ENCODE measurements at regions not wholly inside any gene's neighbourhood (a gene's known extent, or its start where the extent isn't known, plus 50 kb on each side); places are given as distances from the start of the nearest gene placed in this dataset.
A peak's percentile ranks its signal among the peaks of the same experiment; 100 is the strongest.

DNA sequence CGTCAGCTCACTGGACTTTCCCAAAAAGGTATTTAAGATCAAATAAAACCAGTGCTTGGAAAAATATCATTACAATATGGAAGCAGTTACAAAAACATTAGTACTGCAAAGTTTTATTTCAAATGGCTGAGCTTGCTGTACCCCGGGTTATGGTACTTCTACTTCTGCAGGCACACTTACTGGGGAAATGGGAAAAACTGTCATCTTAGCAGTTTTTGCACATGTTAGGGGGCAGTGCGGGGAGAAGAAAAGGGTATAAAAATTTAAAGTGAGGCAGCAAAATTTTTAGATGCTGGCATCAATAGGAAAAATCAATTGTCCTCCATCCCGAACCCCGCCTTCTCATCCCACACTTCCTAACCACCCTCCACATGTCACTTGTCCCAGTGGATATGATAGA is 133.4 kb downstream of the ATG4C start:
- DNase-seq: no peak

DNA sequence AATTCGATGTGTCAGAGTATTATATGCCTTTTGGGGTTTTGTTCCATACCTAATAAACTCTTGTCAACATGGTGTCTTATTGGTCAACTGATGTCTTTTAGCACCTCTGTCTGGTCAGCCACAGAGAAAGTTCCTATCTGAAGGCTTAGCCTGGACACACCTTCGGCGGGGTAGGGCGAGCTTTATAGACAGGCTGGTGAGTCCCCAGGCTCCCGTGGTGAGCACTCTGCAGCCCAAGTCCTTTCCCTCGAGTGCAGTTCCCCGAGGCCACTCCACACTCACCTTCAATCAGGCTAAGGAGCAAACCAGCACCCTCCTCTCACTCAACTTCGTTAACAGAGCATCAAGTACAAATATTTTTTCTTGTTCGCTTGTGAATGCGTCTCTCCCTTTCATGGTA is 133.9 kb downstream of the ATG4C start:
- no peak for DNase-seq

DNA sequence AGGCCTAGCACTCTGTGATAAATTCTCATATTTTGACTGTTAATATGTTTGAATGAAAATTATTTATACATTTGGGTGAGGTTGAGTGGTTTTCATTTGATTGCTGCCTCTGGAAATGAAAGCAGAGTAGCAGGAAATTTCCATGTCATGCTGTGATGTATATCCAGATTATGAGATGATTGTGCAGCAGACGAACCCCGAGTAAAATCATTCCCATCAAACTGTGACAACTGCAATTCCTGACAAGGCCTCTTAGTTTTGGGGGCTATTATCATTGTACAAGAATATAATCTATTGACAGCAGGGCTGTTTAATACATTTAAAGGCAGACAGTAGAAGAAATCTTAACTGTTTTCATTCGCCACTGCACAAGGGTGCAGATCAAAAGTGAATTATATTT is 134.8 kb downstream of the ATG4C start:
- no peak for DNase-seq

DNA sequence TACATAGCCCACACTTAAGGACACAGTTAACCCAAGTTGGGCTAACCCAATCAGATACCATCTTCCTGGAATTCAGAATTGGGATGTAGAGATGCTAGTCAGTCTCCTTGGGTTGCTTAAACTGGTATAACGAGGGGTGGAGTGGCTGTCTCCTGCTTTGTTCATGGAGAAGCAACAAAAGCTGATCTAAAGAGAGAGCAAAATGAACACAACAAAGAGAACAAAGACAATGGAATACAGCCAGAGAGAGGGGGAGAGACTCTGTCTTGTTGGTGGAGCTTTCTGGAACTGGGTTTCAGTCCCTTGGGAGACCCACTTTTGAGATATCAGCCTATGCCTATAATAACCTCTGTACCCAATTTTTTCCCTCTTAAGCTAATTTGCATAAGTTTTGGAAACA is 138.1 kb downstream of the ATG4C start:
- no peak for DNase-seq

DNA sequence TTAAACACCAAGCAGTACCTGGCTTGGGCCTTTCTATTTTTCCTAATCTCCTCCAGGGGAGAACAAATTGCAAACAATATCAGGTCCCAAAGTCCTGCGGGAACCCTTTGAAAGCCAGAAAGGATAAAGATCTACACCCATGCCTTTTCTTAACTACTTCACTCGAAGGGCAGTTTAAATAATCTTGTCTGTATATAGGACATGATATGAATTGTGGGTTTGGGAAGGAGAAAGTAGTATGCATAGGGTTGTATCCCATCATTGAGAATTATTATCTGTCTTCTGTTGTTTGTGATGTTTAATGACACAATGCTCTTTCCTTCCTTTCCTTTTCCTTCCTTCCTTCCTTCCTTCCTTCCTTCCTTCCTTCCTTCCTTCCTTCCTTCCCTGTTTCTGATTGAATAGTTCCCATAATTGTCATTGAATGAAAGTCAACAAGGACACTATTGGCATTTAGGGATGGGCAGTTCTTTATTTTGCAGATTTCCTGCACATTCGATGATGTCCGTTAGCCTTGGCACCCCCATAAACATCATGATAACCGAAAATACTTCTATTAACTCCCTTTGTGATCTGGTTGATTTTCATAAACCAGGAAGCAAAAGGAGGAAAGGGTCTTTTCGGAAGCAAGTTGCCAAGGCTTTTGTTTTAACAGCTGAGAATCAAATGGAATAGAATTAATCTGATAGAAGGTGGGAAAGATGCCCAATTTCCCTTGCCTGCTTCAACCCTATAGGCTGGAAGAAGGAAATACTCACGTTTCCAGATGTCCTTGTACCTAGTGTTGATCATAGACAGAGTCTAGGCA is 141.3 kb downstream of the ATG4C start:
- DNase-seq: no peak

DNA sequence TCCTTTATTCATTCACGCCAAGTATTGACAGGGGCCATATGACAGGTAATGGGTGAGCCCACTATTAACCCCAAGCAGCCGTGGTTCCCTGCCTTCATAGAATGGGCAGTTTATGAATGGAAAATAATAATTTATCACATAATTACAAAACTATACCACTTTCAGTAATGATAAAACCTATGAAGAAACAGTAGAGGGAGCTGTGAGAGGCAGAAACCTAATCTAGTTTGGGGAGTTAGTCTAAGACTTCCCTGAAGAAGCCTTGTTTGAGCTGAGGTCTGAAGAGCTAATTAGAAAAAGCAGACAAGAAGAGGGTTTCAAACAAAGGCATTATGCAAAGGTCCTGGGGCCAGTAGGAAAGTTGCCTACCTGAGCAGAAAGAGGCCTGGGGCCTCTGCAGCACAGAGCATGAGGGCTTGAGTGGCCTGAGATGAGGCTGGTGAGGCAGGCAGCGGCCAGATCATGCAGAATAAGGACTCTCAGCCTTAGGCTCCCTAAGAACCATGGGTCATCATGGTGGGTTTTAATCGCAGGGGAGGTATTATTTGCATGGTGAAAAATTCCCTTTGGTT is 142.8 kb downstream of the ATG4C start:
- DNase-seq: no peak

DNA sequence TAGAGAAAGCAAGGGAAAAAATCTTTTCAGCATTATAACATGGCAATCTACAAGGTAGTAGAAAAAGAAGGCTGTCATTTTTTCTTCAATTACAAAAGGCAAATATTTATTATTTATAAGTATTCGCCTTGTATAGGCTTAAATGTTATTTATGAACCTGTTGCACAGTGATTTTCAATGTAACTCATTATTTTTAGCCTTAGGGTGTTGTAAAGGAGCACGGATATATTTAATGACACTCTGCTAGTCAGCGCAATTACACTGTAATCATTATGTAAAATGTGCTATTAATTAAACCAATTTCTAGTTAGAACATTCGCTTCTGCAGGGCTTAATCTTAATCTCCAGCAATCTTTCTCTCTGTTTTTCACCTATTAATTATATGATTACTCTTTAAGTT is 145.0 kb downstream of the ATG4C start:
- DNase-seq: no peak

DNA sequence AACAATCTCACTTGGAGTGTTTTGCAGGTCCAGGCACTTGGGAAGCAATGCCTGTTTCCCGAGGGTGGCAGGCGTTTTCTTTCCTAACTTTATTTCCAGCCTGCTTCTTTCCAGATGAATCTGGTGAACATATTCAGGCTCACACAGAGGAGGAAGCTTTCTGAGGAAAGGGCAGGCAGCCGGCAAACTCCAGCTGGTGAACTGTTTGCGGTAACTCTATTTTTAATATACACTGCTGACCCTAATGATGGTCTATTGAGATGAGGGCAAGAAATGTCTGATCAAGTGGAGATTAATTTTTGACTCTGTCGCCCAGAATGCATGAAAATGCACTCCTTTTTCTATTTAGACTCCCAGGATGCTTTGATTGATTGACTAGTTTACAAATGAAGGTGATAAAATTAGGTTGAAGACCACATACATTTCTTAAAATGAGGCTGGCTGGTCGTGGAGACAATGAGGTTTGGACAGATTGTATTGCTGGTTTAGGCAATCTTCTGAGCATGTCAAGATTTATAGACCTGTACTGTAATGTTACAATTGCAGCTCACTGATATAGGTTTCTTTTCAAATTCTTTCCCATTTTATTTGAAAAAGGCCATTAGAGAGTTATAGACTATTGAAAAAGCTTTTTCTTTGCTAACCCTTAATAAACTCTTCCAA is 153.8 kb downstream of the ATG4C start:
- DNase-seq: no peak

DNA sequence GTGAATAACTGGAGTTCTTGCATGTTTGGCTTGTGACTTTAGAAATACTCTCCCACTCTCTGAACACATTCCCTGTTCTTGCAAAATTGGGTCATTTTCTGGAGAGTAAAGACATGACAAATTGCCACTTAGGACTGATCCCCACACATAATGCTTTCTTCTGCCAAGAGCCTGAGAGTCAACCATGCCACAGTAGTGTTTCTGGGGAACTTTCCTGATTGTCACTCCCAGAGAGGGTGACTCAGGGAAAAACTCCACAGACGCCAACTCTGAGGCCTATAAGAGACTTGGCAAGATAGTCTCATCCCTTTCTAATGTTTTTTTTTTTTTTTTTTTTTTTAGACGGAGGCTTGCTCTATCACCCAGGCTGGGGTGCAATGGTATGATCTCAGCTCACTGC is 157.8 kb downstream of the ATG4C start:
- no peak for DNase-seq

DNA sequence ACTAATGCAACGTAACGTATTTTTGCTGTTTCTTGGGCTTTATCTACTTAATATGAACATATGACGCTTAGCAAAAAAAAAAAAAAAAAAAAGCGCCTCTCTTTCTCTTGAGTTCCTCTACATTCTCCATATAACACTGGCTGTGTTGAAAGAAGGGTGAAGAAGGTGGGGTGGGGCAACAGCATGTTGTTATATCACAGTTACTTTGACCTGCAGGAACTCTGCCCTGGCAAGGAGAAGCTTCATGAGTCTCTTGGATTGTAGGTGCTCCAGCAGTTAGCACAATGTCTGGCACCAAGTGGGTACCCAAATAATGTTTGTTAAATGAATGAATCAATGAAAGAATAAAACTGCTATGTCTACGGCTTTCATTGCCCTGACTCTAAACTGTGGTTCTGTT is 162.6 kb downstream of the ATG4C start:
- DNase-seq: no peak

DNA sequence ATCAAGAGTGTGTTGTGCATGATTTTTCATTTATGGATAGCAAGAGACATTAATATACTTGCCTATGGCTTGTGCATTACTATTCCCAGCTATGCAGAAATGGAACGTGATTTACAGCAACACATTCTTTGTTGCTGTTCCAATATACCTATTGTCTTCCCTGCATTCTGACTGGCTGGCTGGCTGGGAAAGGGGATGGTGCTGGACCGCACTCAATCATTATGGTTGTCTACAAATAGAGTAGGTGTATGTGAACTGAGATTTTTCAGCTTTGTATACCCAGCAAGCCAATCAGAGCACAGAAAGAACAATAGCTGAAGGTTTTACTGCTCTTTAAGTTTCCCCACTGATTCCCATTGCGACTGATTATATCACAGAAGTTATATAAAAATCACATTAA is 167.5 kb downstream of the ATG4C start:
- no peak for DNase-seq

DNA sequence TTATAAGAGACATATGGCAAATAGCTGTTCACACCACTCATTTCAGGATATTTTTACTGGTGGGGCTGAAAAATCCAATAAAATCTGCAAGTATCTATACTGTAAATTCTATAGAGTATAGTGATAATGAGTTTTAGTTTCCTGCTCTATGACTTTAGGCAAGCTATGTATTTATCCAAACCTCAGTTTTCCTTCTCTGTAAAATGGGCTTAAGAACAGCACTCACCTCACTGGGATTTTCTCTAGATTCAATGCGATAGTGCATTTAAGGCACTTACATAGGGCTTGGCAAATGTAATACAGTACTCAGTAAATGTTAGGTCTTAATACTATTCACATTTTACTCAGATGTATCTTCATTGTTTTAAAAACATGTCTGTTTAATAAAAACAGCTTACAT is 168.7 kb downstream of the ATG4C start:
- DNase-seq: no peak

DNA sequence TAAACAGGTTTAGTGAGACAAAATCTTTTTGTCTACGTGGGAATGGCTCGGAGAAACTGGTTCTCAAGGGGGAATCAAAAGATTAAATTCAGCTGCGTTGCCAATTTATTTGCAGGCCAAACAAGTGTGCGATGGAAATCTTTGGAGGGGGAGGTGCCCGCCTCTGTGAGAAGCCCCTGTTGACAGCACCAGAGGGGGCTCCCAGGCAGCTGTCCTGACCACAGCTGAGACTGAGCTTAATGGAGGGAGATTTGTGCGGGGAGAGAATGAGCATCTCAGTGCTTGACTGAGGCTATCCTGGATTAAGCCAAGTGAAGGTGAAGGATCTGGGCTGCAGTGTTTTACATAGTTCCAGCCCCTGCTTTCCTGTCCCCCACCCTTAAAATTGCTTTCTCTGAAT is 169.7 kb downstream of the ATG4C start:
- DNase-seq: no peak

DNA sequence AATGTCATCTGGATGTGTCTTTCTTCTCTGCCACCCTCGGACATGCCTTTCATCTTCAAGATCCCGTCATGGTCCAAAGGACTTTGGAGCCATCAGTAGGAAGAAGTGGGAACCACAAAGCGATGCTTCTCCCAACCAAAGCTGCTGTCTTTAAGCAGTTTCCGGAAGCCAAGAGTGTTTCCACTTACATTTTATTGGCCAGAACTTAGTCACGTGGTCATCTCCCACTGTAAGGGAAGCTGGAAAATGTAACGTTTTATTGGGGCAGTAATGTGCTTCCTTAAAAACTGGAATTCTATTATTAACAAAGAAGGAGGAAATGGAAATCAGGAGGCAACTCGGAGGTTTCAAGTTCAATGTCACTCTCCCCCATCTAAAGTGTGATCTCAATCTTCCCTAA is 170.8 kb downstream of the ATG4C start:
- DNase-seq: no peak

DNA sequence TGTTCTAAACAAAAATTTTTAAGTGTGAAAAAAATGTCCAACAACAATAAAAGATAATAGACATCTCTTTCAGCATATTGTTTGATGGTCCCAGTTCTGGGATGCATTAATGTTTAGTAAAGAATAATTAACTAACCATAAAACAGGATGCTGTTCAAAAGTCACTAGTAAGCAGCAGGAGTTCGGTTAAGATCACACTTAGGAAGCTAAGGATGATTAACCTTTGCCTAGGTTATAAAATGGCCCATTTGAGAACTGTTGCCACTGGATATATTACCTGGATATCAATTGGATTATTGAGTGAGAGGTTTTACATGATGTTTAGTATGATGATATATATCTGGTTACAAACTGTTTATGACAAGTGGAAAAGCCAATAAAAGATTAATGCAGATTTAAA is 171.7 kb downstream of the ATG4C start:
- no peak for DNase-seq

DNA sequence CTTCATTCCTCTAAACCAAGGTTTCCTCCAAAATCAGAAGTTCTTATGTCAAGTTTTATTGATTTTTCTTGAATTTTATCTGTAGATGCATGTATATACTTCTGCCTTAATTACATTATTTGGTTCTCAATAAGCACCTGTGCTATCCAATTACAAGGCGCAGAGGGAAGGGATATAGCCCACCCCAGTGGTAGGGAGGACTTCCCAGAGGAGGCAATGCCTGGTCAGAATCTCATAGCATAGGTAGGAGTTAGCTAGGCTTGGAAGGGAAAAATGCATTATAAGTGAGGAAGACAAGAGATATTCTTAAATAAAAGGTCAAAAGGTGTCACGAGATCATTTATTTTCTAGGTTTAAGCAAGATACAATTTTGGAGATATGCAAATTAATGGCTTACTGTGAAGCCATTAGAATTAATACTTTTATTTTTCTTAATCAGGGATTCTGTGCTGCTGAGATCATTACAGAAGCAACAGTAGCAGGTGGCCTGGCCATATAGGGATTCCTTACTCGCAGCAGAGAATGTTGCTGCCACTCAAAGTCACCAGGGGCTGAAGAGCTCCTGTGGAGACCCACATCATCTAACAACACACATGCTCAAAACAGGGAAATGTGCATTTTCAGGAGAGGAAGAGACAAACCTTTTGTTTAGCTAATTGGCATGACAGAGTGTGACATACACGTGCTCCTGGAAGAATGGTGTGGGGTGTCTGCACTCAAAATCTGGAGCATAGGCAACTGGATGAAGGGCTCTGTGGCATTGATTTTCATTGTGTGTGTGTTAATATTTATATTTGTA is 178.3 kb downstream of the ATG4C start:
- no peak for DNase-seq

DNA sequence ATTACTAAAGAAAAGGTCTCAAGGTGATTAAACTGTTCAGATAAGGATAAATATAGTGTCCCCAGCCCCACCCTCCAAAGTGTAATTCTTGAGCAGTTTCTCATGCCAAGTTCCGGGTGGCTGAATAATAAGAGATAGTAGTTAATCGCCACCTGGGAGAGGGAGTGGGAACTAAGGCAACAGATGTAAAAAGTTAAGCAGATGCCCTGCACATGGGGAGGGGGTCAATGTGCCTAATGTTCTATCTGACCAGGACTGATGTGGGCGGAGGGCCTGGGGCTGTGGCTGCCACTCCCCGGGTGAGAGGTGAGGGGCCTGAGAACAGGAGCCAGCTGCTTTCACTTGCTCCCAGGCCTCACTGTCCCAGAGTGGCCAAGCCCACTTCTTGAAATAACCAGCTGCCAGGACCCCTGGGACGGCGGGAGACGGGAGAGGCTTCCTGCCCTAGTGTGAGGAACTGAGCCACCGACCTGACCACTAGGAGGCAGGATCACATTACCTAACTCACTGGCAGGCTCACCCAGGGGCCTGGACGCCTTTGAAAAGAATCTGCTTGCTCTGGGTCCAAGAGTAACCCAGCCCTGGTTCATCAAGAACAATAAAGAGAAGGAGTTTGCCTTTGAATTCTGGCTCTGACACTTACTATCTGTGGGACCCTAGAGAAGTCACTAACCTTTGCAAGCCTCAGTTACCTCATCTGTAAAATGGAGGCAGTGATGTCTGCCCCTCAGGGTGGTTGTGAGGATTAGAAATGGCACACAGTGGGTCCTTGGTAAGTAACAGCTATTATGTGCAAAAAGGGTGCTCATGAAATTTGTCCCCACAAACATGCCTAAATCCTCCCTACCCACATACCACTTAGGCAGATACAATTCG is 179.2 kb downstream of the ATG4C start:
- DNase-seq: peak; percentile 19

DNA sequence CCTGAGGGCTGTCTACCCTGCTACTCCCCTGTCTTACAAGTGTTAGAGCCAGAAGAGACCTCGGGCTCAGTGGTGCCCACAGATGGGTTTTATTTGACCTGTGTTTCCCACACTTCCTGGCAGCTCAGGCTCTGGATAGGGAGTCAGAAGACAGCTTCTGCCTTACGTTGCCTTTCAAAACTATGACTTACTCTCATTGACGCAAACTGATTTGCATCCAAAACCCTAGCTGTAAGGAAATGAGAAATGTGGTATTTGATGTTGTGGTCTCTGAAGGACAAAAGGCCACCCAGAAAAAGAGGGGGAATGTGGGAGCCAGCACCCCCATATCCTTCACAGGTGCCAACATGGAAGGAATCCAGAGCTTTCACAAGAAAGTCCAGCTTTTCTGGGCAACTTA is 180.2 kb downstream of the ATG4C start:
- DNase-seq: no peak

DNA sequence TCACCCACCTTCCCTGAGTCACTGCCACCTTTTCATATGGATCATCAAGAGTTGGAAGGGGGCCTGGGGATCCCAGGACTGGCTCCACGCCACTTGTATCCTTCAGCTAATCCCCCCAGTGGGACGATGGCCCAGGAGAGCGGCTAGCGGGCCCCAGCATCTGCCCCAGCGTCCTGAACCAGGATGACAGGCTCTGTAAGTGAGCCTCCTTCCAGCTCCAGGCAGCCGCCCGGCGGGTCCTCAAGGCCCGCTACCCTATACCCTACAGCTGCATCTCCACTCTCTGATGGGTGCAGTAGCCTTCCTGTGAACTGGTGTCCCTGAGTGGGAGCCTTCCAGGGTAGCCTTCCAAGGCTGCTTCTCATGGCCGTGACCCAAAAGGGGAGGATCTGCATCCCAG is 183.1 kb downstream of the ATG4C start:
- no peak for DNase-seq

DNA sequence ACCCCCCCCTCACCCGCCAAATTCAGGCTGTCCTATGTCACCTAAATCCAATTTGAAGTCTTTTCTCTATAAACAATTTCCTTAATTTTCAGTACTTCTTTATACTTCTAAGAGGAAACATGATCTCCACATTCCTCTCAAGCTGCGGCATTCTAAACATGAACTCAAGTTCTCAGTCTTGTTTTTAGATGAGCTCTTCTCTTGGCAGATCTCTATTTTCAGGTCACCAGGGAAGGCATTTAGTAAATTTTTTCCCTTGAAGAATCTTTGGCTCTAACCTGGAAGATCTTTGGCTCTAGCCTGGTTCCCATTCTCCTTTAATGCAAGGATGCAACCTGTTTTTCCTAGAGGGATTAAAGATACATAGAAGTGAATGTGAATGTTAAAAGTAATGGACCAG is 193.4 kb downstream of the ATG4C start:
- DNase-seq: peak; percentile 18

DNA sequence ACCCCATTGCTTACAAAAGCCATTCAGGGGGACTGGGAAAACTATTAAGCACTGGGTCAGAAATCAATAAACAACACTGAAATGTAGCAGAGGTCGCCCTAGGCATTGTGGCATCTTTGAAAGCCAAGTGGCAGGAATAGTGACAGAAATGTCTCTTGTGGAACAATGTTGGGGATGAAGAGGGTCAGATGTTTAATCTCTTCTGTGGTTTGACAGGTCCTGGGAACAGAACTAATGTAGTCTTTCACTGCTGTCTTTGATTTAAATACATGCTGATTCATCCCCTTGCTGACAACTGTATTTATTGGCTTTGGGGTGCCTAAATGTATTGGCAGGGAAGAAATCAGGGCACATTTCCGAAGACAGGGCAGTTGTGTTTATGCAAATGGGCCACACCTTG is 194.8 kb downstream of the ATG4C start:
- no peak for DNase-seq

DNA sequence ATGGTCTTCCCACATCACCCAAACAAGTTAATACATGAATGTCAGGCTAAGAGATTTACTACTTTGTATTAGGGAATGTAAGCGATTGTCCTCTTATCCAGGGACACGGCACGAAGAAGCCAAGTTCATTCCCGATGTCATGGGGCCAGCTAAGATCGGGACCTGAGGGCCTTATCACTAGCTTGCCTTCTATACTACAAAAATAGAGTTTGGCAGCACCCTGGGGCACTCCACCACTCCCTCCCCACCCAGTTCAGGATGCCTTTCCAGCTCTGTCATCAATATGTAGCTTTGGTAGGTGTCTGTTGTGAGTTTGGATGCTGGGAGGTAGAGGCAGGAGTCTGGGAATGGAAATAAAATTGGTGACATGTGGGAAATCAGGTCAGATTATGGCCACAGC is 197.5 kb downstream of the ATG4C start:
- DNase-seq: no peak

Data from muscle of arm (tissue), 1 donor.